T-helper 9 cell (primary cell): ENCODE measurements at regions not wholly inside any gene's neighbourhood (a gene's known extent, or its start where the extent isn't known, plus 50 kb on each side); places are given as distances from the start of the nearest gene placed in this dataset.
"Not testable (repeated sequence)": the region's sequence is repeated elsewhere in the genome, so short reads cannot be mapped to it uniquely, and the experiment has no call there.

Source experiments
- DNase-seq: peaks from one replicate; pipeline ENCODE4 v3.0.0-alpha.2; 2020

- DNase-seq = no peak
Measured at GRCh38 chr13:78977311-78977710, 318.4 kb upstream of the OBI1 start.

- no peak for DNase-seq
Measured at GRCh38 chr13:78976696-78977095, 317.7 kb upstream of the OBI1 start.

GRCh38 chr13:78972561-78972960 is 313.6 kb upstream of the OBI1 start:
- DNase-seq = no peak

DNA sequence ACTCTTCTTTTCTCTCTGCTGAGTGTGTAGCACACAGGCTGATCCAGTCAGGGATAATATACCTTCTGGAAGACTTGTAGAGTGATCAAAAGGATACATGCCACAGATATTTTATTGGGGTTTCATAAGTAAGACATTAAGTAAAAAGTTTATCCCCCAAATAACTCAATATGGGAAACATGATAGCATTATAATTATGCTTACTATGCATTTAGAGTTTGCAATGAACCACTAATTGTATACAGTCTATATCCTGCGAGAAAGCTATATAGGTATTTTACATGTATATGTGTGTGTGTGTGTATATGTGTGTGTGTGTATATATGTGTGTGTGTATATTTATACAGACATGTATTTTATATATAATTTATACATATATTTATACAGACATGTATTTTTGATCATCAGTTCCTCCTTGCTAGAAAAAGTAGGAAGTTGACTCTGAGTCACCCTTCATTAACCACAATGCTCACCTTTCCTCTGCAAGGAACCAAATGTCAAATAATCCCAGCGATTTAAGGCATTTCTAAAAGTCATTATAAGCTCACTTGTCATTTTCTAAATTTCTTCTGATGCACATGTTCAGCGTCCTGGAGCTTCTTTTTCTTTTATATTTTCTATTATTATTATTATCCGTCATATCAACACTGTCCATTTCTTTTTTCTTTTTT is 312.5 kb upstream of the OBI1 start:
- no peak for DNase-seq

- no peak for DNase-seq
Measured at GRCh38 chr13:78960881-78961280, 301.9 kb upstream of the OBI1 start.

- DNase-seq = no peak
Measured at GRCh38 chr13:78958006-78958405, 299.1 kb upstream of the OBI1 start.

DNA sequence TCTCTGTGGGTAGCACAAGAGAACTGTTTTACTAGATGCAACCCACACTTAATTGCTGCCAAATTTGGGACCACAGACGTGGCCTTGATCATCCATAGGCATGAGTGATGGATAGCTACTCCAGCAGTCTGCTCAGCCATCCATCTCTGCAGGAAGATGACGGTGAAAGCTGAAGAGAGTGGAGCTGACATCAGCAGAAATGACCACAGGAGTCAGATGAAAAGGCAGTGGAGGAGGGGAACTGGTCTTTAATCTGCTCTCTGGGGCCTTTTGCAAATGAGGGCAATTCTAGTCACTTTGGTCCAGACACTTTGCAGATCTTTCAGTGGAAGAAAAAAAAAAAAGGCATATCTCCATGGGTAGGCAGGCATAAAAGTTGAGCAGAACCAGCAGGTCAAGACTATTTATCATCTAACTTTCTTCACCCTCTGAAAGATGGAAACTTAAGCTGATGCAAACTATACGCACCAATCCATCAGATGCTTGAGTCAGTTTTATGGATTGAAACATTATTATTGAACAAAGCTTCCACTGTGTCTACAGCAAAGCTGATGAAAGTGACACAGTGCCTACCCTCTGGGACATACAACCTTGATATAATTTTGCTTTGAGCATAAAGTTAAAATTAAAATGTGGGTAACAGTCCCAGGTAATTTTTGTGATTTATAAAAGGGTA is 281.6 kb upstream of the OBI1 start:
- no peak for DNase-seq

GRCh38 chr13:78934336-78934735 is 275.4 kb upstream of the OBI1 start:
- no peak for DNase-seq

GRCh38 chr13:78915015-78915414 is 256.1 kb upstream of the OBI1 start:
- DNase-seq = no peak

GRCh38 chr13:78913656-78914055 is 254.7 kb upstream of the OBI1 start:
- no peak for DNase-seq

- no peak for DNase-seq
Measured at GRCh38 chr13:78910147-78910546, 251.2 kb upstream of the OBI1 start.

- no peak for DNase-seq
Measured at GRCh38 chr13:78909276-78909675, 250.3 kb upstream of the OBI1 start.

DNA sequence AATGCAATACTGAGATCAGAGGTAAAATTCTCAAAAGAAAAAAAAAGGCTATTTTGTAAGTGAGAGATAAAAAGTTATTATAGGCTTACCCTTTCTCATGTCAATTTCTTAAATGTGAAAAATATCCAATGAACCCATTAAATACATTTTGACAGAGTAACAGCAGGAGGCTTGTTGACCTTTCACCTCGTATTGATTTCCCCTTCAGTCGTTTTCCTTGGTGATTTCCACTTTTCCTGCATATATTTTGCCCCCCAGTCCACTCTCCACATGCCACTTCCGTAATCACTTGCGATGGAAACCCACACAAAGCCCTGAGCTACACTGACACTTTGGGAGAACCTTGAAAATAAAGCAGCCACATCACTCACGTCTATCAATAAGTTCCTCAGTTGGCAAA is 248.1 kb upstream of the OBI1 start:
- no peak for DNase-seq

GRCh38 chr13:78897200-78897599 is 238.2 kb upstream of the OBI1 start:
- DNase-seq = no peak

- DNase-seq = no peak
Measured at GRCh38 chr13:78884571-78884970, 225.6 kb upstream of the OBI1 start.

- DNase-seq = no peak
Measured at GRCh38 chr13:78881751-78882150, 222.8 kb upstream of the OBI1 start.

DNA sequence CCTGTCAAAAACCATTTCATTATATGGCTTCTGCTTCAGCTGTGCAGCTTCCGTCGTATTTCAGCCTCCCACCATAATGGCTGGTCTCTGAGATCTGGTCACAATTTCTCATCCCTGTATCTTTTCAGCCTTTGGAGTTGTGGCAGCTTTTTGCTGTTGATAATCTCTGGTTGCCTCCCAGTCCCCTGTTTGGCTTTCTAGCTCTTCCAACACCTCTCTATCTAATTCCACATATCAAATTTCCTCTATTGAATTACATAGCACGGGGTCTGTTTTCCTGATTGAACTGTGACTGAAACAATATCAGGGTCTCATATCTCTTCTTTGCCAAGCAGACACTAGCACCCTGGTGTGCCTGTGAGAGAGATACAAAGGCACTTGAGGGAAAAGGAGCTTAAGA is 222.1 kb upstream of the OBI1 start:
- DNase-seq = no peak

- no peak for DNase-seq
Measured at GRCh38 chr13:78876915-78877549, 218.1 kb upstream of the OBI1 start.

DNA sequence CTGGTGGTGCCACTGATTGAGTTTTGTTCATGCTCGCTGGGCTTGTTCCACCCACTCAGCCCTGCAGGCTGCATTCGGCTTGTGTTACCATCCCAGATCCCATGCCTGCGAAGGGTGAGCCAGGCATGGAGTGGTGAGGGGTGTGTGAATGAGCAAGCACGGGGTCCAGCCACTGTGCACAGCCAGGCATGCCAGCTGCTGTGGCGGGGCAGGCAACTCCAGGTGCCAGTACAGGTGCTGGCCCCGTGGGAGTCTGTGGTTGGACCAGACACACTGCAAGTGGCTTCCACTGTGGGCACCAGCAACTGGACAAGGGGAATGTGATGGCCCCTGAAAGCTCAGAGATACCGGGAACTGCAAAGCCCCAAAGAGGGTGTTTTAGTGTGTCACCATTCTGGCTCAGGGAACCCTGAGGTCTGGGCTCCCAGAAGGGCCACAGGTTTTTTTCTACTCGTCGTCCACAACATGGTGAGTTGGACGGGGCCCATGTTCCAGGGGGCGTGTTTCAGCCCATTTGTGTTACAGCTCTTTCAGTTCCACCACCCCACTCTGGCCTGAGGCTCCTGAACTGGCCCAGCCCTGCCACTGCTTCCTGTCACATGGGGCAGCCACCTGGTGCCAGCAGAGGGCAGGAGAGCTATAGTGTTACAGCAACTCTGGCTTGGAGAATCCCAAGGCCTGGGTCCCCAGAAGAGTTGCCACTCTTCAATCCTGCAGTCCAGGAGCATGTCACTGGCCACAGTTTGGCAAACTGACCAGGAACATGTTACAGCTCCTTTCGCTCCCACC is 217.0 kb upstream of the OBI1 start:
- no peak for DNase-seq

DNA sequence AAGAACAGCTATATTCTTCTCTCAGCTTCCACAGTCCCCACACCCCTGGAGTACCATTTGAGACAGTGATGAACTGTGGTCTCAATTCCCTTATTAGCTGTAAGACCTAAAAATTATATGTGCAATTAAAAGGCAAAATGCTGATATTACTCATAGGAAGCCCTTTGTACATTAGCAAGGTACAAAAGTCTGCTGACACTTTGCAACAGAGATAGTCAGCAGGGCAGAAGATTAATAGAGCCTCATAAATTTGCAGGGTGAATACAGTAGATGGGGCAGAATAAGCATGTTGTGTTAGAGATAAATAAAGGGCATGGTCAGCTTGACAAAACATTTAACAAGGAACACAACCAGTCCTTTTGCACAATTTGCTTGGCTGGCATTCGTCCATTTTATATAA is 210.0 kb upstream of the OBI1 start:
- no peak for DNase-seq

- DNase-seq = no peak
Measured at GRCh38 chr13:78867655-78868054, 208.7 kb upstream of the OBI1 start.

GRCh38 chr13:78866076-78866475 is 207.1 kb upstream of the OBI1 start:
- DNase-seq = not testable (repeated sequence)

DNA sequence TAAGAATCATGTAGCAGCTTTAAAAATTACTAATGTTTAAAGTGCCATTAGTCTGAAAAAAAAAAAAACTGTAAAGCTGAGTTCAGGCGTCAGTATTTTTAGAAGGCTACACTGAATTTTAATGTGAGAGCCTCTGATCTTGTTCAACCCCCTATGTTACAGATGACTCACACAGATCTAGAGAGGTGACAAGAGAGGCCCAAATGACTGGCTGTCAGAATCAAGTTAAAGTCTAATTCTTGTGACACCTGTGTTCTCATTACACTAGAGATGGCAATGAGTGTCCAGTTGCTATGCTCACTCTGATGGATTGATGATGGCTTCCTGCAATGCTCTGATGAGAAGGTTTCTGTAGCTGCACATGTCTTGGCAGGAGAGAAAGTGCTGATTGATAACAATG is 203.5 kb upstream of the OBI1 start:
- DNase-seq = no peak

GRCh38 chr13:78852709-78853108 is 193.8 kb upstream of the OBI1 start:
- DNase-seq = no peak
